Adrenal gland (tissue), 5 donors: ENCODE measurements at regions not wholly inside any gene's neighbourhood (a gene's known extent, or its start where the extent isn't known, plus 50 kb on each side); places are given as distances from the start of the nearest gene placed in this dataset.
"Not testable (repeated sequence)": the region's sequence is repeated elsewhere in the genome, so short reads cannot be mapped to it uniquely, and the experiment has no call there.

Source experiments
- CTCF ChIP-seq, 6 experiments: fragments of 450-650 bp in 4 of 6; fragments of 200-600 bp in 2 of 6; sonication (generic) in 1 of 6; IDR thresholded peaks; 1 replicate in 5 of 6; 2 replicates in 1 of 6; pipeline versions ENCODE4 v1.5.1 to v1.8.0; 2016 to 2021; ENCODE audit warnings: antibody characterized with exemption in 6 of 6, mild to moderate bottlenecking in 2 of 6, moderate library complexity in 1 of 6
- POLR2A ChIP-seq, 2 donors: fragments of 450-650 bp; IDR thresholded peaks; one replicate each; pipeline ENCODE4 v1.6.1; 2017; ENCODE audit warnings: antibody characterized with exemption in 2 of 2, mild to moderate bottlenecking in 2 of 2, moderate library complexity in 1 of 2
- donor health status: DM: no; HTN: no; CAD: no.

- TF ChIP-seq CTCF, POLR2A (IDR thresholded peaks at IDR 0.05): not testable (repeated sequence)
Observed at GRCh38 chrX:80508083-80508482, 87.8 kb downstream of the TENT5D start.
